Lower lobe of right lung (tissue), 2 donors: ENCODE measurements at regions not wholly inside any gene's neighbourhood (a gene's known extent, or its start where the extent isn't known, plus 50 kb on each side); places are given as distances from the start of the nearest gene placed in this dataset.
"Not testable (repeated sequence)": the region's sequence is repeated elsewhere in the genome, so short reads cannot be mapped to it uniquely, and the experiment has no call there.

Source experiments
- ATAC-seq, 2 donors: fragments of 200-7000 bp; cut with Tn5 transposase; one replicate each; pipeline ENCODE4 v1.9.1; 2020 to 2022; ENCODE audit warnings: mild to moderate bottlenecking in 2 of 2, moderate library complexity in 2 of 2
- DNase-seq: peaks from one replicate; pipeline ENCODE4 v3.0.0-alpha.2; 2020
- H3K27ac ChIP-seq: fragments of 200-600 bp; one replicate; pipeline ENCODE4 v1.8.0; 2022
- H3K27me3 ChIP-seq: fragments of 200-600 bp; one replicate; pipeline ENCODE4 v1.8.0; 2022; ENCODE audit warnings: low read depth
- H3K36me3 ChIP-seq: fragments of 200-600 bp; one replicate; pipeline ENCODE4 v1.8.0; 2022; ENCODE audit warnings: mild to moderate bottlenecking
- H3K4me1 ChIP-seq: fragments of 200-600 bp; one replicate; pipeline ENCODE4 v1.8.0; 2022
- H3K4me3 ChIP-seq: fragments of 200-600 bp; one replicate; pipeline ENCODE4 v1.8.0; 2022; ENCODE audit warnings: mild to moderate bottlenecking
- H3K9me3 ChIP-seq: fragments of 200-600 bp; one replicate; pipeline ENCODE4 v1.8.0; 2022
- intact Hi-C: fragments of 100-400 bp; cut with DNase I; formaldehyde crosslinking; loops from one replicate; pipeline ENCODE4 v1.11.0; 2022
- TF ChIP-seq, protein P1 (sequence below): fragments of 200-600 bp; IDR thresholded peaks from one replicate; pipeline ENCODE4 v1.8.0; 2022; ENCODE audit warnings: antibody characterized with exemption, mild to moderate bottlenecking
- donor health status: DM: no; HTN: yes; CAD: no; lungs with severe emphysema.

- Histone ChIP-seq H3K4me3 (no peak overlapping the region), H3K4me1 (no peaks in the 10 kb centered on the region), H3K27me3 (no peaks in the 10 kb centered on the region), H3K9me3 (no peaks in the 10 kb centered on the region), H3K36me3 (no peaks in the 10 kb centered on the region), H3K27ac (no peak overlapping the region)
- intact Hi-C loops = no loop called here
- no peak for DNase-seq
- TF ChIP-seq, protein P1, sequence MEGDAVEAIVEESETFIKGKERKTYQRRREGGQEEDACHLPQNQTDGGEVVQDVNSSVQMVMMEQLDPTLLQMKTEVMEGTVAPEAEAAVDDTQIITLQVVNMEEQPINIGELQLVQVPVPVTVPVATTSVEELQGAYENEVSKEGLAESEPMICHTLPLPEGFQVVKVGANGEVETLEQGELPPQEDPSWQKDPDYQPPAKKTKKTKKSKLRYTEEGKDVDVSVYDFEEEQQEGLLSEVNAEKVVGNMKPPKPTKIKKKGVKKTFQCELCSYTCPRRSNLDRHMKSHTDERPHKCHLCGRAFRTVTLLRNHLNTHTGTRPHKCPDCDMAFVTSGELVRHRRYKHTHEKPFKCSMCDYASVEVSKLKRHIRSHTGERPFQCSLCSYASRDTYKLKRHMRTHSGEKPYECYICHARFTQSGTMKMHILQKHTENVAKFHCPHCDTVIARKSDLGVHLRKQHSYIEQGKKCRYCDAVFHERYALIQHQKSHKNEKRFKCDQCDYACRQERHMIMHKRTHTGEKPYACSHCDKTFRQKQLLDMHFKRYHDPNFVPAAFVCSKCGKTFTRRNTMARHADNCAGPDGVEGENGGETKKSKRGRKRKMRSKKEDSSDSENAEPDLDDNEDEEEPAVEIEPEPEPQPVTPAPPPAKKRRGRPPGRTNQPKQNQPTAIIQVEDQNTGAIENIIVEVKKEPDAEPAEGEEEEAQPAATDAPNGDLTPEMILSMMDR = no peak
- ATAC-seq = no peak
Observed at GRCh38 chr15:54790693-54791092, 406.0 kb downstream of the RSL24D1 start.

DNA sequence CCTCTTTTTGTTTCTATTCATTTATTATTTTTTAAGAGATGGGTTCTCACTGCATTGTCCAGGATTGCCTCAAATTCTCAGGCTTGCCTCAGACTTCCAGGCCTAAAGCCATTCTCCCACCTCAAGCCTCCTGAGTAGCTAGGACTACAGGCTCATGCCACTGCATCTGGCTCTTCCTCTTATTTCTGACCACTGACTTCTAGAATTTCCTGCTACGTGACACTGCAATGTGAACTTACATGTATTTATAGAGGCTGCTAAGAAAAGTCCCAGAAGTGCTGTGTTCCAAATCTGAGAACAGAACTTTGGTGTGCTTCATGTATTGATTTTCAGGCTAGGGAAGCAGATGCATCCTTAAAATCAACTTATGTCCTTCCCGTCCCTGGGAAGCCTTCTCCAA, 407.4 kb downstream of the RSL24D1 start:
- intact Hi-C loops = no loop called here
- H3K4me1 ChIP-seq = no peaks in the 10 kb centered on the region
- H3K27me3 ChIP-seq = no peaks in the 10 kb centered on the region
- TF ChIP-seq, protein P1 = no peak
- ATAC-seq = no peak
- H3K9me3 ChIP-seq = no peaks in the 10 kb centered on the region
- DNase-seq = no peak
- no peak overlapping the region for H3K4me3 ChIP-seq
- no peaks in the 10 kb centered on the region for H3K36me3 ChIP-seq
- no peak overlapping the region for H3K27ac ChIP-seq

DNA sequence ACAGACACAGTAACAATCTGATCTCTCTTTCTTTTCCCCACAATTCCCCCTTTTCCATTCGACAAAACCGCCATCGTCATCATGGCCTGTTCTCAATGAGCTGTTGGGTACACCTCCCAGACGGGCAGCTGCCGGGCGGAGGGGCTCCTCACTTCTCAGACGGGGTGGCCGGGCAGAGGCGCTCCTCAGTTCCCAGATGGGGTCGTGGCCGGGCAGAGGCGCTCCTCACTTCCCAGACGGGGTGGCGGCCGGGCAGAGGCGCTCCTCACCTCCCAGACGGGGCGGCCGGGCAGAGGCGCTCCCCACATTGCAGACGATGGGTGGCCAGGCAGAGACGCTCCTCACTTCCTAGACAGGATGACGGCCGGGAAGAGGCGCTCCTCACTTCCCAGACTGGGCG, 415.5 kb downstream of the RSL24D1 start:
- H3K4me3 ChIP-seq, H3K27me3 ChIP-seq, H3K27ac ChIP-seq, ATAC-seq, H3K36me3 ChIP-seq, H3K4me1 ChIP-seq, DNase-seq, intact Hi-C loops, H3K9me3 ChIP-seq: not testable (repeated sequence)

GRCh38 chr15:54779271-54779670, 417.5 kb downstream of the RSL24D1 start:
- no peak overlapping the region for H3K27ac ChIP-seq
- intact Hi-C loops = no loop called here
- ATAC-seq = no peak
- no peaks in the 10 kb centered on the region for H3K36me3 ChIP-seq
- H3K4me1 ChIP-seq = no peaks in the 10 kb centered on the region
- TF ChIP-seq, protein P1 = no peak
- H3K4me3 ChIP-seq = no peak overlapping the region
- no peaks in the 10 kb centered on the region for H3K27me3 ChIP-seq
- DNase-seq = no peak
- no peaks in the 10 kb centered on the region for H3K9me3 ChIP-seq

DNA sequence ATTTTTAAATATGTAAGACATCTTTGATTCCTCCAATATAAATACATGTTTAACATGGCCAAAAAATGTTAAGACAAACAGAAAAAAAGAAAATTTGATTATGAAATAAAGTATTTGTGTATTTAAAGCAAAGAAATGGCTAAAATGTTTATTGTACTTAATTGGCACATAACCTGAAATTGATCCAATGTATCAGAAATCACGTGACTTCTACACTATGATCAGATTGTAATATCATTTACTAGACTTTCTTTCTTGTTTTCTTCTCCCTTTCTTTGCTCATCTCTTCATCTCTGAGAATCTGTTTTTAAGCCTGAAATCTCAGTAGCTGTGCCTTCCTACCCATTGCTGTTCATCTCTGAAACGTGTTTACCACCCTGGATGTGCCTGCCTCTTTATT, 420.3 kb downstream of the RSL24D1 start:
- DNase-seq (no peak), ATAC-seq (no peak)
- TF ChIP-seq, protein P1 = no peak
- Histone ChIP-seq H3K9me3 (no peaks in the 10 kb centered on the region), H3K4me1 (no peaks in the 10 kb centered on the region), H3K36me3 (no peaks in the 10 kb centered on the region), H3K4me3 (no peak overlapping the region), H3K27me3 (no peaks in the 10 kb centered on the region), H3K27ac (no peak overlapping the region)
- intact Hi-C loops = no loop called here

- Histone ChIP-seq H3K4me1 (no peaks in the 10 kb centered on the region), H3K9me3 (no peaks in the 10 kb centered on the region), H3K36me3 (no peaks in the 10 kb centered on the region), H3K27me3 (no peaks in the 10 kb centered on the region), H3K27ac (no peak overlapping the region), H3K4me3 (no peak overlapping the region)
- intact Hi-C loops = no loop called here
- ATAC-seq = no peak
- TF ChIP-seq, protein P1 = no peak
- DNase-seq = no peak
Observed at GRCh38 chr15:54772663-54773062, 424.1 kb downstream of the RSL24D1 start.

- intact Hi-C loops, ATAC-seq, H3K9me3 ChIP-seq, DNase-seq, H3K36me3 ChIP-seq, H3K27me3 ChIP-seq, H3K4me1 ChIP-seq, H3K27ac ChIP-seq, H3K4me3 ChIP-seq: not testable (repeated sequence)
Observed at GRCh38 chr15:54749461-54749860, 447.3 kb downstream of the RSL24D1 start.
